HCT116 (cell line): ENCODE measurements at regions not wholly inside any gene's neighbourhood (a gene's known extent, or its start where the extent isn't known, plus 50 kb on each side); places are given as distances from the start of the nearest gene placed in this dataset.
"Not testable (repeated sequence)": the region's sequence is repeated elsewhere in the genome, so short reads cannot be mapped to it uniquely, and the experiment has no call there.

ENCODE experiments used
- ATAC-seq: fragments of 200-7000 bp; cut with Tn5 transposase; 2 replicates; pipeline ENCODE4 v1.9.1; 2020; ENCODE audit warnings: mild to moderate bottlenecking, moderate library complexity
- BruUV-seq: library from RNA; stranded (reverse); fragments of 400-500 nt; replicated peaks from 2 replicates; lab custom pipeline; 2021; lab: Mats Ljungman, UMichigan
- CTCF ChIA-PET: fragments of 300-600 bp; sonication (Branson Sonifier 250); formaldehyde crosslinking; loops from one replicate; lab custom pipeline; 2021; ENCODE audit warnings: antibody characterized with exemption; lab: Charles Lee
- POLR2A ChIA-PET: fragments of 300-600, 350-600 bp; sonication (Branson Sonifier 250); formaldehyde crosslinking; loops from one replicate; lab custom pipeline; 2021; ENCODE audit warnings: antibody characterized with exemption; lab: Charles Lee
- RAD21 ChIA-PET, 2 experiments: fragments of 300-600 bp; sonication (Branson Sonifier 250); formaldehyde crosslinking; loops; one replicate each; lab custom pipeline; 2023; ENCODE audit warnings: low total read pairs in 2 of 2; ENCODE audit not compliant: uncharacterized antibody in 2 of 2, unreplicated experiment in 2 of 2, low non-redundant PET in 1 of 2; lab: Charles Lee
- DNase-seq: peaks from one replicate; pipeline ENCODE4 v3.0.0-alpha.2; 2010; ENCODE audit warnings: low read depth, low spot score
- H2AFZ ChIP-seq: fragments of 200-600 bp; shearing (Covaris generic), sonication (generic); 2 replicates; pipeline ENCODE4 v1.6.1; 2017; ENCODE audit warnings: low read depth, mixed run types, mixed read lengths, antibody characterized with exemption, low read length; ENCODE audit not compliant: poor library complexity, severe bottlenecking
- H3K27ac ChIP-seq: 2 replicates; pipeline ENCODE4 v1.5.1; 2012; ENCODE audit warnings: low read depth, low read length
- H3K27me3 ChIP-seq: fragments of 200-600 bp; sonication (generic); 2 replicates; pipeline ENCODE4 v1.6.1; 2016; ENCODE audit warnings: mixed run types, low read length, mixed read lengths; ENCODE audit not compliant: insufficient read depth
- H3K36me3 ChIP-seq, 2 experiments: fragments of 200-500 bp in 1 of 2; fragments of 200-600 bp in 1 of 2; sonication (Bioruptor generic) in 1 of 2; sonication (generic) in 1 of 2; 2 replicates each; pipeline versions ENCODE4 v1.5.1 to v1.6.1; 2014 to 2016; ENCODE audit warnings: low read length in 2 of 2, inconsistent platforms in 1 of 2, mixed read lengths in 1 of 2, mixed run types in 1 of 2; ENCODE audit not compliant: insufficient read depth in 2 of 2, control insufficient read depth in 1 of 2
- H3K4me1 ChIP-seq, 2 experiments: fragments of 200-600 bp in 1 of 2; sonication (generic) in 1 of 2; 2 replicates each; pipeline versions ENCODE4 v1.5.1 to v1.6.1; 2012 to 2017; ENCODE audit warnings: low read length in 2 of 2, inconsistent platforms in 1 of 2, mild to moderate bottlenecking in 1 of 2, mixed read lengths in 1 of 2, mixed run types in 1 of 2, moderate library complexity in 1 of 2; ENCODE audit not compliant: insufficient read depth in 2 of 2, control insufficient read depth in 1 of 2
- H3K4me2 ChIP-seq: fragments of 200-600 bp; sonication (generic); 2 replicates; pipeline ENCODE4 v1.6.1; 2017; ENCODE audit warnings: mixed run types, low read length, mixed read lengths
- H3K4me3 ChIP-seq, 2 experiments: fragments of 200-600 bp in 1 of 2; sonication (generic) in 1 of 2; replicated peaks in 1 of 2; 2 replicates each; pipeline ENCODE4 v1.5.1; 2011 to 2016; ENCODE audit warnings: low read length in 2 of 2, control low read depth in 1 of 2, low read depth in 1 of 2, mild to moderate bottlenecking in 1 of 2, mixed read lengths in 1 of 2, mixed run types in 1 of 2
- H3K79me2 ChIP-seq: fragments of 200-600 bp; sonication (generic); 2 replicates; pipeline ENCODE4 v1.6.1; 2017; ENCODE audit warnings: mild to moderate bottlenecking, mixed run types, low read length, moderate library complexity, mixed read lengths; ENCODE audit not compliant: insufficient read depth
- H3K9ac ChIP-seq: fragments of 200-600 bp; sonication (generic); 2 replicates; pipeline ENCODE4 v1.6.1; 2016; ENCODE audit warnings: low read length, mixed read lengths
- H3K9me2 ChIP-seq: fragments of 200-600 bp; sonication (generic), shearing (Covaris generic); 2 replicates; pipeline ENCODE4 v1.6.1; 2017; ENCODE audit warnings: mixed run types, mild to moderate bottlenecking, moderate library complexity; ENCODE audit not compliant: insufficient read depth
- H3K9me3 ChIP-seq, 2 experiments: fragments of 200-500 bp in 1 of 2; fragments of 200-600 bp in 1 of 2; sonication (Bioruptor generic) in 1 of 2; sonication (generic) in 1 of 2; 2 replicates each; pipeline ENCODE4 v1.6.1; 2014 to 2017; ENCODE audit warnings: low read length in 2 of 2, mixed read lengths in 2 of 2, inconsistent platforms in 1 of 2, low read depth in 1 of 2, mild to moderate bottlenecking in 1 of 2, mixed run types in 1 of 2, moderate library complexity in 1 of 2; ENCODE audit not compliant: control insufficient read depth in 1 of 2, insufficient read depth in 1 of 2
- H4K20me1 ChIP-seq: fragments of 200-600 bp; sonication (generic), shearing (Covaris generic); 2 replicates; pipeline ENCODE4 v1.6.1; 2017; ENCODE audit warnings: mixed run types, mild to moderate bottlenecking, moderate library complexity; ENCODE audit not compliant: insufficient read depth
- CBX3 ChIP-seq: IDR thresholded peaks from 2 replicates; pipeline ENCODE4 v1.6.1; 2012; ENCODE audit warnings: low read depth
- CEBPB ChIP-seq: IDR thresholded peaks from 2 replicates; pipeline ENCODE4 v1.6.1; 2012; ENCODE audit warnings: low read depth
- POLR2A ChIP-seq: IDR thresholded peaks from 2 replicates; pipeline ENCODE4 v1.7.0; 2011; ENCODE audit warnings: borderline replicate concordance; ENCODE audit not compliant: insufficient read depth, insufficient read length; ENCODE audit errors: extremely low read depth
- SP1 ChIP-seq: IDR thresholded peaks from 2 replicates; pipeline ENCODE4 v1.6.1; 2012; ENCODE audit warnings: low read depth
- YY1 ChIP-seq: IDR thresholded peaks from 2 replicates; pipeline ENCODE4 v1.6.1; 2011; ENCODE audit warnings: low read length, low read depth, moderate library complexity, mild to moderate bottlenecking; ENCODE audit not compliant: insufficient replicate concordance; ENCODE audit errors: extremely low read depth
- intact Hi-C: fragments of 100-400 bp; cut with micrococcal nuclease; formaldehyde crosslinking; loops from 2 replicates; pipeline ENCODE4 v1.10.0; 2022
- TF ChIP-seq, protein P1 (sequence below): IDR thresholded peaks from 2 replicates; pipeline ENCODE4 v1.6.1; 2012

DNA sequence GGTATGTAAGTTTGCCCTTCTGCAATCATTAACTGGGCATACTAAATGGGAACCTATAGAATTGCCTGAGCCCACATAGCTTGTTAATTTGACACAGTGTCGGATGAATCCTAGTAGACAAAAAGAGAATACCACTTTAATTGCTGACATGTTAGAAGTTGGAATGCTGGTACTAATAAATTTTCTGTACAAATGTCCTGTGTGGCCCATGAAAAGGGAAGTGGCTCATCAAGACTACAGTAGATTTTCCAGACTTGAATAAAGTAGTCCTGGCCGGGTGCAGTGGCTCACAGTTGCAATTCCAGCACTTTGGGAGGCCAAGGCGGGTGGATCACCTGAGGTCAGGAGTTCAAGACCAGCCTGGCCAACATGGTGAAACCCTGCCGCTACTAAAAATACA is 66.2 kb downstream of the IL12A start:
- H3K9ac ChIP-seq, POLR2A ChIA-PET, H3K9me2 ChIP-seq, CTCF ChIA-PET, H3K27me3 ChIP-seq, BruUV-seq, DNase-seq, intact Hi-C loops, H2AFZ ChIP-seq, ATAC-seq, H3K9me3 ChIP-seq, H3K36me3 ChIP-seq, H3K79me2 ChIP-seq, H4K20me1 ChIP-seq, H3K4me2 ChIP-seq, H3K4me1 ChIP-seq, H3K4me3 ChIP-seq, H3K27ac ChIP-seq, RAD21 ChIA-PET: not testable (repeated sequence)

DNA sequence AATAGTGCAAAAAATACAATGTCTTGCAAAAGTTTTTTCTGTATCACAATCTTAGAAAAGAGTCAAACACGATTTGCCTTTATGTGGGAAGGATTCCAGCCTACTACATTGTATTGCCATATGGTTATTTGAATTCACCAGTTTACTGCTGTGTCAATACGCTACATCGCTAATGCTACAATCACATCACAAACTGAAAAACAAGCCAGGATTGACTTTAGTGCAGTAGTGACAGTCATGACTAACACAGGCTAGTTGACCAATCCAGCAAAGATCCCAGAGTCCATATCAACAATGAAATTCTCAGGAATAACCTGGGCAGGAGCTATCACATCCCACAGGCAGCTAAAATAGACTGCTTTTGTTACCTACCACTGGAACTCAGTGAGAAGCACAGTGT is 67.0 kb downstream of the IL12A start:
- ATAC-seq, result no peak
- TF ChIP-seq POLR2A (no peak), CBX3 (no peak), YY1 (no peak), SP1 (no peak), CEBPB (no peak)
- TF ChIP-seq, protein P1, sequence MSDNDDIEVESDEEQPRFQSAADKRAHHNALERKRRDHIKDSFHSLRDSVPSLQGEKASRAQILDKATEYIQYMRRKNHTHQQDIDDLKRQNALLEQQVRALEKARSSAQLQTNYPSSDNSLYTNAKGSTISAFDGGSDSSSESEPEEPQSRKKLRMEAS, result no peak
- ChIA-PET RAD21 (no interaction called here), POLR2A (no interaction called here), CTCF (no interaction called here)
- no peak for DNase-seq
- no peak overlapping the region for H3K9ac ChIP-seq
- BruUV-seq, result no TSS peak
- no peaks in the 10 kb centered on the region for H3K4me1 ChIP-seq
- H3K27me3 ChIP-seq, result no peaks in the 10 kb centered on the region
- H3K27ac ChIP-seq, result no peak overlapping the region
- H3K4me3 ChIP-seq, result no peak overlapping the region
- no peak overlapping the region for H3K4me2 ChIP-seq
- no peaks in the 10 kb centered on the region for H3K9me2 ChIP-seq
- H3K9me3 ChIP-seq, result no peaks in the 10 kb centered on the region
- no peaks in the 10 kb centered on the region for H3K79me2 ChIP-seq
- intact Hi-C loops, result no loop called here
- no peaks in the 10 kb centered on the region for H4K20me1 ChIP-seq
- H2AFZ ChIP-seq, result no peak overlapping the region
- H3K36me3 ChIP-seq, result no peaks in the 10 kb centered on the region
